ENCODE measurements at regions not wholly inside any gene's neighbourhood (a gene's known extent, or its start where the extent isn't known, plus 50 kb on each side); places are given as distances from the start of the nearest gene placed in this dataset.

- TF ChIP-seq CTCF (conservative IDR thresholded peaks at IDR 0.05; ENCODE audit: low read length) (no peak), EZH2phosphoT487 (IDR thresholded peaks at IDR 0.05; ENCODE audit: borderline replicate concordance, low read depth, low read length) (no peak)
Measured at GRCh38 chr7:46134795-46135194, 213.7 kb upstream of the IGFBP3 start.
